ENCODE measurements at regions not wholly inside any gene's neighbourhood (a gene's known extent, or its start where the extent isn't known, plus 50 kb on each side); places are given as distances from the start of the nearest gene placed in this dataset.
"Not testable (repeated sequence)": the region's sequence is repeated elsewhere in the genome, so short reads cannot be mapped to it uniquely, and the experiment has no call there.

DNA sequence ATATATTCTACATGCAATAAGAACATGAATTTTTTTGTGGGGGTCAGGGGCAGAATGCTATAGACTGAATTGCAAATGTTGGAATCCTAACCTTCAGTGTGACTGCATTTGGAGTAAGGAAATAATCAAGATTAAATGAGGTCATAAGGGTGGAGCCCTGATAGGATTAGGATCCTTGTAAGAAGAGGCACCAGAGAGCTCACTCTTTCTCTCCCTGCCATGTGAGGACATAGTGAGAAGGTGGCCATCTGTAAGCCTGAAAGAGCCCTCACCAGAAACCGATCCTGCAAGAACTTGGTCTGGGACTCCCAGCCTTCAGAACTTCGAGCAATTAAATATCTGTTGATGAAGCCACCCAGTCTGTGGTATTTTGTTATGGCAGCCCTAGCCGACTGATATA lies 70.3 kb upstream of the SOX13 start:
- H3K27me3 ChIP-seq: no peaks in the 10 kb centered on the region
- no peak overlapping the region for H3K27ac ChIP-seq
- H3K4me3 ChIP-seq: no peak overlapping the region
- no peaks in the 10 kb centered on the region for H3K4me1 ChIP-seq
- peaks cover 0 to 6% (median 0%) of the 10 kb centered on the region in 4 donors for H3K9me3 ChIP-seq
- no peak for DNase-seq (ENCODE audit: low spot score in 2 of 2)
- H3K36me3 ChIP-seq: no peaks in the 10 kb centered on the region
- TF ChIP-seq EP300 (IDR thresholded peaks at IDR 0.05) (no peak), POLR2A (IDR thresholded peaks at IDR 0.05) (no peak)
- TF ChIP-seq, protein P1, sequence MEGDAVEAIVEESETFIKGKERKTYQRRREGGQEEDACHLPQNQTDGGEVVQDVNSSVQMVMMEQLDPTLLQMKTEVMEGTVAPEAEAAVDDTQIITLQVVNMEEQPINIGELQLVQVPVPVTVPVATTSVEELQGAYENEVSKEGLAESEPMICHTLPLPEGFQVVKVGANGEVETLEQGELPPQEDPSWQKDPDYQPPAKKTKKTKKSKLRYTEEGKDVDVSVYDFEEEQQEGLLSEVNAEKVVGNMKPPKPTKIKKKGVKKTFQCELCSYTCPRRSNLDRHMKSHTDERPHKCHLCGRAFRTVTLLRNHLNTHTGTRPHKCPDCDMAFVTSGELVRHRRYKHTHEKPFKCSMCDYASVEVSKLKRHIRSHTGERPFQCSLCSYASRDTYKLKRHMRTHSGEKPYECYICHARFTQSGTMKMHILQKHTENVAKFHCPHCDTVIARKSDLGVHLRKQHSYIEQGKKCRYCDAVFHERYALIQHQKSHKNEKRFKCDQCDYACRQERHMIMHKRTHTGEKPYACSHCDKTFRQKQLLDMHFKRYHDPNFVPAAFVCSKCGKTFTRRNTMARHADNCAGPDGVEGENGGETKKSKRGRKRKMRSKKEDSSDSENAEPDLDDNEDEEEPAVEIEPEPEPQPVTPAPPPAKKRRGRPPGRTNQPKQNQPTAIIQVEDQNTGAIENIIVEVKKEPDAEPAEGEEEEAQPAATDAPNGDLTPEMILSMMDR (IDR thresholded peaks at IDR 0.05): no peak
- WGBS, 2 donors: 53 to 88% methylated on average over 3 of the region's 3 CpGs

DNA sequence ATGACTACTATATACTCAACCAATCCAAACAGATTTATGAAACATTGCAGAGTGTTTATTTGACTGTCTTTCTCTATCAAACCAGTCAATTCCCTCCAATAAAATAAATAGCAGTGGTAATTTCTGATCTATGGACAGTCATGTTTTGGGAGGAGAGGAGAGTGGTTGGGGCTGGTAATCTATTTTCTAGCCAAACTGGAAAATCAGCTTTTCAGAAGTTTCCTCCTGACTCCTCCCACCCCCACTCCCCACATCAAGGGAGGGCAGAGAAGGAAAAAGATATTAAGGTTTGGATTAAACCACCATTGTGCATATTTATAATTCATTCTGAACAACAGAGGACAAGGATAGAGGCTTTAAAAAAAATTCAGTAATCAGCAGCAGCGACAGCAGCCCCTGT lies 69.4 kb upstream of the SOX13 start:
- Histone ChIP-seq H3K9me3 (peaks cover 0 to 6% (median 0%) of the 10 kb centered on the region in 4 donors), H3K27me3 (no peaks in the 10 kb centered on the region), H3K27ac (no peak overlapping the region), H3K36me3 (no peaks in the 10 kb centered on the region), H3K4me1 (no peaks in the 10 kb centered on the region), H3K4me3 (no peak overlapping the region)
- no peak for DNase-seq (ENCODE audit: low spot score in 2 of 2)
- WGBS, 2 donors: 50 to 81% methylated on average over 1 of the region's 1 CpG
- TF ChIP-seq, protein P1 (IDR thresholded peaks at IDR 0.05): no peak
- no peak for TF ChIP-seq EP300 (IDR thresholded peaks at IDR 0.05)
- no peak for TF ChIP-seq POLR2A (IDR thresholded peaks at IDR 0.05)

DNA sequence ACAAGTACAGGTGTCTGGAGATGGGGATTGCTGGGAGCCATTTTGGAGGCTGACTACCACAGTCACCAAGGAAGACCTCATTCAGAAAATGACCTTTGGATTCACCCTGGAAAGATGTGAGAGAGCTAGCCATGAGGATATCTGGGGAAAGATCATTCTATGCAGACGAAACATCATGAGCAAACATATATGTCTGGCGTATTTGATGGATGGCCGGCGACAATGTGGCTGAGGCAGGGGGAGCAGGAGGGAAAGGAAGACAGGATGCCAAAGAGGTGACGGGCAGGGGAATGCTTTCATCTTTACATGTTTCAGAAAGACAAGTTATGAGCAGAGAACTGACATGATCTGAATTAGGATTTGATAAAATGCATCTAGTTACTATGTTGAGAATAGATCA lies 61.5 kb upstream of the SOX13 start:
- Histone ChIP-seq H3K4me3 (no peak overlapping the region), H3K9me3 (no peaks in the 10 kb centered on the region), H3K36me3 (no peaks in the 10 kb centered on the region), H3K27ac (no peak overlapping the region), H3K27me3 (no peaks in the 10 kb centered on the region), H3K4me1 (no peaks in the 10 kb centered on the region)
- WGBS, 2 donors: 92 to 93% methylated on average over 5 of the region's 5 CpGs
- DNase-seq (ENCODE audit: low spot score in 2 of 2): no peak
- no peak for TF ChIP-seq POLR2A (IDR thresholded peaks at IDR 0.05)
- TF ChIP-seq, protein P1 (IDR thresholded peaks at IDR 0.05): no peak
- no peak for TF ChIP-seq EP300 (IDR thresholded peaks at IDR 0.05)

DNA sequence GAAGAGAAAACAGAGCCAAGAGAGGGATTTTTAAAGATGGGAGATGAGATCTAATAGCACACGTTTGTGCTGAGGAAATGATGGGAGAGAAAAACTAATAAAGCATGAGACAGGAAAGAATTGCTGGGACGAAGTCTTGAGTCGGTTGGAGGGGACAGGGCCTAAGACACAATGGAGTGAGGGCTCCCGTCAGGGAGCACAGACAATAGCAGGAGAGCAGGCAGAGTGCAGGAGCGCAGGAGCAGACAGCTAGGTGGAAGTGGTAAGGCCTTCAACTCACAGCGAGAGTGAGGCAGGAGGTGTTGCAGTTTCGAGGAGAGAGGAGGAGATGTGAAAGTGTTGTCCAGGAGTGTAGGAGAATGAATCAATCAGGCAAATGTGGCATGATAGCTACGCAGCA lies 59.9 kb upstream of the SOX13 start:
- Histone ChIP-seq H3K4me3 (no peak overlapping the region), H3K4me1 (no peaks in the 10 kb centered on the region), H3K36me3 (no peaks in the 10 kb centered on the region), H3K27me3 (no peaks in the 10 kb centered on the region), H3K27ac (no peak overlapping the region), H3K9me3 (no peaks in the 10 kb centered on the region)
- no peak for DNase-seq (ENCODE audit: low spot score in 2 of 2)
- TF ChIP-seq POLR2A (IDR thresholded peaks at IDR 0.05) (no peak), EP300 (IDR thresholded peaks at IDR 0.05) (no peak)
- TF ChIP-seq, protein P1 (IDR thresholded peaks at IDR 0.05): no peak
- WGBS, 2 donors: 64 to 67% methylated on average over 8 of the region's 8 CpGs

- 96% methylated on average over 3 of the region's 3 CpGs for WGBS, 2 donors
Measured at GRCh38 chr1:204014336-204014735, 58.6 kb upstream of the SOX13 start.

GRCh38 chr1:204014961-204015360 lies 58.0 kb upstream of the SOX13 start:
- not testable (repeated sequence) for H3K27me3 ChIP-seq; H3K4me3 ChIP-seq; H3K9me3 ChIP-seq; H3K27ac ChIP-seq; DNase-seq (ENCODE audit: low spot score in 2 of 2); H3K4me1 ChIP-seq; H3K36me3 ChIP-seq
- 91 to 93% methylated on average over 8 of the region's 8 CpGs for WGBS, 2 donors

More at GRCh38 chr1:204014336-204014735, 58.6 kb upstream of the SOX13 start:
- H3K27ac ChIP-seq: no peak overlapping the region
- H3K36me3 ChIP-seq: no peaks in the 10 kb centered on the region
- DNase-seq (ENCODE audit: low spot score in 2 of 2): no peak
- no peaks in the 10 kb centered on the region for H3K27me3 ChIP-seq
- H3K4me3 ChIP-seq: no peak overlapping the region
- no peaks in the 10 kb centered on the region for H3K4me1 ChIP-seq
- TF ChIP-seq, protein P1 (IDR thresholded peaks at IDR 0.05): no peak
- TF ChIP-seq EP300 (IDR thresholded peaks at IDR 0.05): no peak
- no peak for TF ChIP-seq POLR2A (IDR thresholded peaks at IDR 0.05)
- H3K9me3 ChIP-seq: no peaks in the 10 kb centered on the region

All from tibial nerve (tissue), 4 donors.